NCI-H345 treated with DMSO at 0.1 percent for 48 hours (cell line): ENCODE measurements at regions not wholly inside any gene's neighbourhood (a gene's known extent, or its start where the extent isn't known, plus 50 kb on each side); places are given as distances from the start of the nearest gene placed in this dataset.
A peak's percentile ranks its signal among the peaks of the same experiment; 100 is the strongest.
"Not testable (repeated sequence)": the region's sequence is repeated elsewhere in the genome, so short reads cannot be mapped to it uniquely, and the experiment has no call there.

ENCODE experiments used
- DNase-seq: peaks from one replicate; lab custom pipeline; 2025; ENCODE audit not compliant: unreplicated experiment; lab: John Stamatoyannopoulos, UW

GRCh38 chr2:4965556-4966320 is 726.4 kb upstream of the SOX11 start:
- no peak for DNase-seq

GRCh38 chr2:4967206-4967605 is 725.0 kb upstream of the SOX11 start:
- DNase-seq = no peak

- DNase-seq = no peak
Measured at GRCh38 chr2:4972472-4972871, 719.7 kb upstream of the SOX11 start.

GRCh38 chr2:4973354-4973753 is 718.8 kb upstream of the SOX11 start:
- DNase-seq = no peak

- DNase-seq = no peak
Measured at GRCh38 chr2:4973973-4974372, 718.2 kb upstream of the SOX11 start.

GRCh38 chr2:4976407-4976806 is 715.8 kb upstream of the SOX11 start:
- no peak for DNase-seq

- DNase-seq = no peak
Measured at GRCh38 chr2:4979111-4979510, 713.1 kb upstream of the SOX11 start.

GRCh38 chr2:4980995-4981394 is 711.2 kb upstream of the SOX11 start:
- no peak for DNase-seq

GRCh38 chr2:4981802-4982409 is 710.3 kb upstream of the SOX11 start:
- no peak for DNase-seq

- DNase-seq = not testable (repeated sequence)
Measured at GRCh38 chr2:4988444-4988843, 703.7 kb upstream of the SOX11 start.

- DNase-seq = peak; percentile 27
Measured at GRCh38 chr2:4992226-4992625, 700.0 kb upstream of the SOX11 start.

- DNase-seq = no peak
Measured at GRCh38 chr2:4995466-4995865, 696.7 kb upstream of the SOX11 start.

GRCh38 chr2:5007596-5007995 is 684.6 kb upstream of the SOX11 start:
- no peak for DNase-seq

- DNase-seq = no peak
Measured at GRCh38 chr2:5019324-5019723, 672.9 kb upstream of the SOX11 start.

- DNase-seq = no peak
Measured at GRCh38 chr2:5020116-5020875, 671.9 kb upstream of the SOX11 start.

- no peak for DNase-seq
Measured at GRCh38 chr2:5021136-5021535, 671.0 kb upstream of the SOX11 start.

- DNase-seq = no peak
Measured at GRCh38 chr2:5022061-5022460, 670.1 kb upstream of the SOX11 start.

- DNase-seq = not testable (repeated sequence)
Measured at GRCh38 chr2:5022708-5023635, 669.2 kb upstream of the SOX11 start.

GRCh38 chr2:5026571-5027234 is 665.5 kb upstream of the SOX11 start:
- no peak for DNase-seq

GRCh38 chr2:5035057-5035488 is 657.1 kb upstream of the SOX11 start:
- peak; percentile 28 for DNase-seq
